H1 (cell line): ENCODE measurements at regions not wholly inside any gene's neighbourhood (a gene's known extent, or its start where the extent isn't known, plus 50 kb on each side); places are given as distances from the start of the nearest gene placed in this dataset.

Experiments
- CTCF ChIA-PET: fragments of 300-600 bp; sonication (Branson Sonifier 250); formaldehyde crosslinking; loops from one replicate; lab custom pipeline; 2021; ENCODE audit not compliant: partially characterized antibody; lab: Charles Lee
- POLR2A ChIA-PET: fragments of 300-600 bp; sonication (Branson Sonifier 250); formaldehyde crosslinking; loops from one replicate; lab custom pipeline; 2021; ENCODE audit warnings: inconsistent platforms; ENCODE audit not compliant: partially characterized antibody; lab: Charles Lee
- DNase-seq, 2 experiments: peaks; one replicate each; pipeline versions ENCODE4 v3.0.0 to v3.0.0-alpha.2; 2010 to 2022; ENCODE audit warnings: low spot score in 2 of 2, low read depth in 1 of 2, mixed read lengths in 1 of 2
- FAIRE-seq: peaks from 2 replicates; lab custom pipeline; 2011; peaks lifted over from hg19 to GRCh38; lab: Jason Lieb, UNC
- H2AFZ ChIP-seq: 2 replicates; pipeline ENCODE4 v1.8.1; 2012; ENCODE audit warnings: low read length, inconsistent platforms
- H2AK5ac ChIP-seq: 2 replicates; pipeline ENCODE4 v1.6.1; 2013; ENCODE audit warnings: low read depth, low read length
- H2BK120ac ChIP-seq: replicated peaks from 2 replicates; pipeline ENCODE3; 2013; ENCODE audit warnings: low read depth, low read length, inconsistent platforms
- H2BK12ac ChIP-seq: 2 replicates; pipeline ENCODE4 v1.6.1; 2013; ENCODE audit warnings: low read depth, low read length
- H2BK15ac ChIP-seq: 2 replicates; pipeline ENCODE4 v1.6.1; 2013; ENCODE audit warnings: low read length
- H2BK20ac ChIP-seq: 2 replicates; pipeline ENCODE4 v1.6.1; 2013; ENCODE audit warnings: low read length
- H2BK5ac ChIP-seq: 2 replicates; pipeline ENCODE4 v1.6.1; 2013; ENCODE audit warnings: low read depth, low read length
- H3K14ac ChIP-seq: 2 replicates; pipeline ENCODE4 v1.6.1; 2013; ENCODE audit warnings: inconsistent platforms; ENCODE audit not compliant: insufficient read length
- H3K18ac ChIP-seq: 2 replicates; pipeline ENCODE4 v1.6.1; 2013; ENCODE audit warnings: low read length; ENCODE audit errors: extremely low read depth
- H3K23ac ChIP-seq: 2 replicates; pipeline ENCODE4 v1.6.1; 2013; ENCODE audit warnings: inconsistent platforms; ENCODE audit not compliant: insufficient read length
- H3K23me2 ChIP-seq: 2 replicates; pipeline ENCODE4 v1.6.1; 2013; ENCODE audit warnings: low read depth, low read length
- H3K27ac ChIP-seq: 2 replicates; pipeline ENCODE4 v1.6.1; 2011; ENCODE audit warnings: low read depth, low read length, inconsistent platforms
- H3K27me3 ChIP-seq, 4 experiments: replicated peaks in 1 of 4; 1 replicate in 1 of 4; 2 replicates in 3 of 4; pipeline versions ENCODE4 v1.6.1 to v1.8.1; 2011 to 2013; ENCODE audit warnings: low read length in 3 of 4, mild to moderate bottlenecking in 3 of 4, inconsistent platforms in 2 of 4, mixed read lengths in 2 of 4, moderate library complexity in 1 of 4; ENCODE audit not compliant: control insufficient read depth in 3 of 4, insufficient read depth in 3 of 4; ENCODE audit errors: extremely low read depth in 1 of 4
- H3K36me3 ChIP-seq, 4 experiments: 2 replicates each; pipeline versions ENCODE4 v1.6.1 to v1.8.1; 2011 to 2013; ENCODE audit warnings: mild to moderate bottlenecking in 4 of 4, low read length in 3 of 4, moderate library complexity in 2 of 4, control low read depth in 1 of 4, inconsistent platforms in 1 of 4; ENCODE audit not compliant: insufficient read depth in 4 of 4, control insufficient read depth in 2 of 4
- H3K4ac ChIP-seq: replicated peaks from 2 replicates; pipeline ENCODE3; 2013; ENCODE audit warnings: low read length, low read depth, mixed read lengths, inconsistent platforms; ENCODE audit not compliant: insufficient read length
- H3K4me1 ChIP-seq, 4 experiments: replicated peaks in 1 of 4; 1 replicate in 1 of 4; 2 replicates in 3 of 4; pipeline versions ENCODE4 v1.6.1 to v1.8.1; 2011 to 2013; ENCODE audit warnings: low read length in 3 of 4, inconsistent platforms in 2 of 4, mixed read lengths in 1 of 4; ENCODE audit not compliant: insufficient read depth in 4 of 4, control insufficient read depth in 3 of 4
- H3K4me2 ChIP-seq, 2 experiments: 2 replicates each; pipeline versions ENCODE4 v1.6.1 to v1.8.1; 2011 to 2013; ENCODE audit warnings: low read depth in 2 of 2, low read length in 2 of 2, control low read depth in 1 of 2, inconsistent platforms in 1 of 2, mild to moderate bottlenecking in 1 of 2; ENCODE audit not compliant: insufficient read depth in 1 of 2
- H3K4me3 ChIP-seq, 4 experiments: fragments of 200-600, 300-600 bp in 1 of 4; sonication (generic), shearing (Covaris generic), sonication (Bioruptor Twin) in 1 of 4; 2 replicates each; pipeline versions ENCODE4 v1.5.1 to v1.8.1; 2011 to 2016; ENCODE audit warnings: low read length in 4 of 4, low read depth in 3 of 4, control low read depth in 2 of 4, inconsistent platforms in 2 of 4, mild to moderate bottlenecking in 2 of 4, mixed read lengths in 1 of 4, moderate library complexity in 1 of 4; ENCODE audit not compliant: insufficient read depth in 2 of 4; ENCODE audit errors: extremely low read depth in 1 of 4
- H3K56ac ChIP-seq: replicated peaks from 2 replicates; pipeline ENCODE3; 2013; ENCODE audit warnings: low read depth, mild to moderate bottlenecking, mixed read lengths, low read length, inconsistent platforms; ENCODE audit not compliant: insufficient read length
- H3K79me1 ChIP-seq: 2 replicates; pipeline ENCODE4 v1.6.1; 2013; ENCODE audit warnings: low read depth, low read length, control low read depth
- H3K79me2 ChIP-seq, 2 experiments: 2 replicates each; pipeline versions ENCODE4 v1.6.1 to v1.8.1; 2012 to 2013; ENCODE audit warnings: low read length in 2 of 2, mild to moderate bottlenecking in 2 of 2, inconsistent platforms in 1 of 2; ENCODE audit not compliant: insufficient read depth in 2 of 2, control insufficient read depth in 1 of 2
- H3K9ac ChIP-seq, 4 experiments: replicated peaks in 1 of 4; 1 replicate in 1 of 4; 2 replicates in 3 of 4; pipeline versions ENCODE4 v1.6.1 to v1.8.1; 2011 to 2013; ENCODE audit warnings: low read depth in 3 of 4, low read length in 3 of 4, control low read depth in 2 of 4, mild to moderate bottlenecking in 2 of 4, moderate library complexity in 2 of 4, inconsistent platforms in 1 of 4; ENCODE audit errors: extremely low read depth in 1 of 4
- H3K9me3 ChIP-seq, 2 experiments: 2 replicates each; pipeline versions ENCODE4 v1.6.1 to v1.8.1; 2012 to 2013; ENCODE audit warnings: mild to moderate bottlenecking in 2 of 2, moderate library complexity in 2 of 2, control low read depth in 1 of 2, inconsistent platforms in 1 of 2, low read depth in 1 of 2, low read length in 1 of 2, mixed read lengths in 1 of 2; ENCODE audit not compliant: insufficient read depth in 2 of 2
- H4K20me1 ChIP-seq, 2 experiments: replicated peaks in 1 of 2; 2 replicates each; pipeline versions ENCODE3 to v1.8.1; 2011 to 2013; ENCODE audit warnings: inconsistent platforms in 2 of 2, low read length in 2 of 2, mild to moderate bottlenecking in 1 of 2; ENCODE audit not compliant: insufficient read depth in 2 of 2, control insufficient read depth in 1 of 2
- H4K5ac ChIP-seq: 2 replicates; pipeline ENCODE4 v1.6.1; 2013; ENCODE audit warnings: low read length, low read depth, mixed read lengths, inconsistent platforms; ENCODE audit not compliant: insufficient read length
- H4K8ac ChIP-seq: 2 replicates; pipeline ENCODE4 v1.8.0; 2013; ENCODE audit warnings: mild to moderate bottlenecking, moderate library complexity, low read length, inconsistent platforms; ENCODE audit not compliant: insufficient read depth; ENCODE audit errors: extremely low read depth
- H4K91ac ChIP-seq: replicated peaks from 2 replicates; pipeline ENCODE3; 2013; ENCODE audit warnings: low read length, mixed read lengths, inconsistent platforms; ENCODE audit not compliant: insufficient read length
- CHD2 ChIP-seq: IDR thresholded peaks from 2 replicates; pipeline ENCODE4 v1.6.1; 2012; ENCODE audit warnings: low read length, improper control_type of control experiment
- GABPA ChIP-seq: IDR thresholded peaks from 2 replicates; pipeline ENCODE4 v1.6.1; 2011; ENCODE audit warnings: mild to moderate bottlenecking, low read length, moderate library complexity, borderline replicate concordance; ENCODE audit not compliant: insufficient read depth
- HDAC2 ChIP-seq, 2 experiments: fragments of 300-600 bp in 1 of 2; sonication (generic) in 1 of 2; IDR thresholded peaks; 2 replicates each; pipeline ENCODE4 v1.6.1; 2011 to 2012; ENCODE audit warnings: low read depth in 2 of 2, low read length in 2 of 2, mild to moderate bottlenecking in 2 of 2, moderate library complexity in 2 of 2, borderline replicate concordance in 1 of 2, inconsistent platforms in 1 of 2
- TCF12 ChIP-seq: IDR thresholded peaks from 2 replicates; pipeline ENCODE4 v1.6.1; 2011; ENCODE audit warnings: low read depth, mild to moderate bottlenecking, low read length
- WGBS, 2 experiments: shearing (Covaris generic) in 1 of 2; methylation state at CpG; one replicate each; pipeline versions ENCODE4 v1.1.6 to v1.1.7; 2013 to 2015; ENCODE audit warnings: low lambda C conversion rate in 2 of 2, mixed read lengths in 2 of 2, inconsistent platforms in 1 of 2, low coverage in 1 of 2, missing lambda C conversion rate in 1 of 2; ENCODE audit not compliant: insufficient replicate concordance in 2 of 2, insufficient coverage in 1 of 2, insufficient read length in 1 of 2; ENCODE audit errors: extremely low coverage in 1 of 2, missing lambda C conversion rate in 1 of 2; 5-methylcytosine and 5-hydroxymethylcytosine counted together

DNA sequence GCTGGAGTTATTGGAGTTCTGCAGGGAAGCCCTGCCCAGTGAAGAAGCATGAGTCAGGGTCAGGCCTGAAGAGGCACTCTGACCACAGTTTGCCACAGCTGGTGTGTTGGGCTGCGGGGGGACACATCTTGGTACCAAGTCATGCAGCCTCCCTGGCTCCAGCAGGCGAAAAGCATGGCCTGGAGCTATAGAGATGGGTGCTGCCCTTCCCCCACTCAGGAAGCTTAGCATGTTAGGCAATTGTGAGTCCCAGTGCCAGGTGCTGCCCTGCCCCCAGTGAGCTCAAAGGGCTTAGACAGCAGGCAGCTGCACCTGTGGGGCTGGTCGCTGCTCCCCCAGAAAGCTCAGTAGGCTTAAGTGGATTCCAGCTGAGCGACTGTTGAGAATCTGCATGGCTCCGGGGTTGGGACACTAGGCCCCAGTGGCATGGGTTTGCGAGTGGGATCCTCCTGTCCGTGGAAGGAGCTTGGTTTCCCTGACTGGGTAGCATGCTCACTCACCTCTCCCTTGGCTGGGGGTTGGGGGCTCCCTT lies 755.5 kb downstream of the GLUD2 start:
- DNase-seq (no peak), FAIRE-seq (no peak)
- H3K4ac ChIP-seq = no peak overlapping the region
- H3K27me3 ChIP-seq = no peaks in the 10 kb centered on the region
- CTCF ChIA-PET = no interaction called here
- no peaks in the 10 kb centered on the region for H3K36me3 ChIP-seq
- H2BK12ac ChIP-seq = no peak overlapping the region
- TF ChIP-seq HDAC2 (IDR thresholded peaks at IDR 0.05; ENCODE audit: borderline replicate concordance in 1 of 2, low read depth in 2 of 2, low read length in 2 of 2) = no peak
- no peak for TF ChIP-seq CHD2
- TF ChIP-seq TCF12 = no peak
- TF ChIP-seq GABPA = no peak
- H3K14ac ChIP-seq = no peak overlapping the region
- no peaks in the 10 kb centered on the region for H4K20me1 ChIP-seq
- H3K4me3 ChIP-seq = no peak overlapping the region
- no peak overlapping the region for H4K5ac ChIP-seq
- POLR2A ChIA-PET = no interaction called here
- no peaks in the 10 kb centered on the region for H3K9me3 ChIP-seq
- no peak overlapping the region for H3K27ac ChIP-seq
- H3K56ac ChIP-seq = no peak overlapping the region
- no peak overlapping the region for H3K4me2 ChIP-seq
- no peaks in the 10 kb centered on the region for H3K4me1 ChIP-seq
- no peaks in the 10 kb centered on the region for H3K23me2 ChIP-seq
- no peak overlapping the region for H2AK5ac ChIP-seq
- no peak overlapping the region for H2BK20ac ChIP-seq
- H2AFZ ChIP-seq = no peak overlapping the region
- no peak overlapping the region for H2BK5ac ChIP-seq
- H3K79me1 ChIP-seq = no peaks in the 10 kb centered on the region
- H2BK120ac ChIP-seq = no peak overlapping the region
- H3K9ac ChIP-seq = no peak overlapping the region
- no peaks in the 10 kb centered on the region for H3K79me2 ChIP-seq
- no peak overlapping the region for H3K23ac ChIP-seq
- no peak overlapping the region for H4K91ac ChIP-seq
- no peak overlapping the region for H2BK15ac ChIP-seq
- H4K8ac ChIP-seq = no peak overlapping the region
- 62% methylated on average over 2 of the region's 7 CpGs; no CpG with 5 or more reads in 1 of the 2 experiments for WGBS, 2 experiments
- no peak overlapping the region; the same call in 1 of the 2 replicates for H3K18ac ChIP-seq
